Coronary artery (tissue), 2 donors: ENCODE measurements at regions not wholly inside any gene's neighbourhood (a gene's known extent, or its start where the extent isn't known, plus 50 kb on each side); places are given as distances from the start of the nearest gene placed in this dataset.

Experiments
- DNase-seq: peaks from one replicate; pipeline ENCODE4 v3.0.0-alpha.2; 2017; ENCODE audit warnings: low spot score
- H3K27ac ChIP-seq, 2 donors: fragments of 200-600 bp; sonication (generic); one replicate each; pipeline ENCODE4 v1.5.1; 2016 to 2019
- H3K4me3 ChIP-seq: fragments of 200-600 bp; sonication (generic); 2 replicates; pipeline ENCODE4 v1.5.1; 2016; ENCODE audit warnings: mild to moderate bottlenecking, moderate library complexity
- TF ChIP-seq, protein P1 (sequence below): fragments of 200-600 bp; sonication (generic); IDR thresholded peaks from one replicate; pipeline ENCODE4 v1.5.1; 2019; ENCODE audit warnings: antibody characterized with exemption

- H3K27ac ChIP-seq, result no peak overlapping the region
- no peak for DNase-seq
- TF ChIP-seq, protein P1, sequence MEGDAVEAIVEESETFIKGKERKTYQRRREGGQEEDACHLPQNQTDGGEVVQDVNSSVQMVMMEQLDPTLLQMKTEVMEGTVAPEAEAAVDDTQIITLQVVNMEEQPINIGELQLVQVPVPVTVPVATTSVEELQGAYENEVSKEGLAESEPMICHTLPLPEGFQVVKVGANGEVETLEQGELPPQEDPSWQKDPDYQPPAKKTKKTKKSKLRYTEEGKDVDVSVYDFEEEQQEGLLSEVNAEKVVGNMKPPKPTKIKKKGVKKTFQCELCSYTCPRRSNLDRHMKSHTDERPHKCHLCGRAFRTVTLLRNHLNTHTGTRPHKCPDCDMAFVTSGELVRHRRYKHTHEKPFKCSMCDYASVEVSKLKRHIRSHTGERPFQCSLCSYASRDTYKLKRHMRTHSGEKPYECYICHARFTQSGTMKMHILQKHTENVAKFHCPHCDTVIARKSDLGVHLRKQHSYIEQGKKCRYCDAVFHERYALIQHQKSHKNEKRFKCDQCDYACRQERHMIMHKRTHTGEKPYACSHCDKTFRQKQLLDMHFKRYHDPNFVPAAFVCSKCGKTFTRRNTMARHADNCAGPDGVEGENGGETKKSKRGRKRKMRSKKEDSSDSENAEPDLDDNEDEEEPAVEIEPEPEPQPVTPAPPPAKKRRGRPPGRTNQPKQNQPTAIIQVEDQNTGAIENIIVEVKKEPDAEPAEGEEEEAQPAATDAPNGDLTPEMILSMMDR, result no peak
- H3K4me3 ChIP-seq, result no peak overlapping the region
Observed at GRCh38 chr20:21024420-21024819, 81.7 kb downstream of the LINC00237 start.

- TF ChIP-seq, protein P1, result no peak
- H3K4me3 ChIP-seq, result no peak overlapping the region
- no peak for DNase-seq
- no peak overlapping the region for H3K27ac ChIP-seq
Observed at GRCh38 chr20:21022925-21023324, 83.2 kb downstream of the LINC00237 start.

GRCh38 chr20:21021472-21021790 lies 84.7 kb downstream of the LINC00237 start:
- H3K4me3 ChIP-seq, result no peak overlapping the region
- TF ChIP-seq, protein P1, result no peak
- H3K27ac ChIP-seq, result no peak overlapping the region
- no peak for DNase-seq

- DNase-seq, result no peak
- TF ChIP-seq, protein P1, result no peak
- peak overlapping the region; percentile 45 for H3K4me3 ChIP-seq
Observed at GRCh38 chr20:21020659-21021471, 85.3 kb downstream of the LINC00237 start.

DNA sequence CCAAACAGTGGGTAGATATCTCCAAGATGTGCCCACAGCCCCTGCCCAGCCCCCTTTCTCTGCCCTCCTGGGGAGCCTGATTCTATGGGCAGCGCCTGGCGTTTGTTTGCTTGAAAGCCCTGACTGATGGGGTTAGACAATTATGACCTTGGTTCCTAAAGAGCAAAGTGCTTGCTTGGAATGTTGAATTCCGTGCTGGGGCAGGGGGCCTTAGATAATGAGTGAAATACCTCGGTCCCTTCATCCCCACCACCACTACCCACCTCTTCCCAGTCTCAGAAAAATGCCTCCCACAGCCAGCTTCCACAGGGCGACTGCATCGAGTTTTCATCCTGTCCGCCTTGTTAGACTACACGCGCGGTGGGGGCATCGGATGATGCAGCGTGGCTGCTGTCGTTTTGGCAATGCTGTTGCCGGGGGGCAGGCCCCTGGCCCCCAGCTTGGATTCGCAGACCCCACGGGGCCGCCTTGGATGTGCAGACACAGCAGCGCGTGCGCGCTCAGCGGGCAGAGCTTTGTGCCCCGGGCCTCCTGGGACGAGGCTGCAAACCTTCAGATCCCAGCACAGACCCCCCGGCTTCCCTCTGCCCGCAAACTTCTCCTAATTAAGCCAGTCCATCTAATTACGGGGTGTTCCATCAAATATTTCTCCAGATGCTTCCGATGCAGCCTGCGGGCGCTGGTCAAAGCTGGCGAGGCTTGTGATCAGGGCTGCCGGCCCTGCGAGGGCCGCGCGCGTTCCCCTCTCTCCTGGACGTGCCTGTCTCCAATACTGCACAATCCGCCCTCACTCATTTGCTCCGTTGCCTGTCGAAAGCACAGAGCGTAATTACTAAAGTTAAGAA lies 86.1 kb downstream of the LINC00237 start:
- Histone ChIP-seq H3K27ac (no peak overlapping the region), H3K4me3 (peak overlapping the region; percentile 45)
- TF ChIP-seq, protein P1, result no peak
- DNase-seq, result no peak

More at GRCh38 chr20:21020659-21021471, 85.3 kb downstream of the LINC00237 start:
- no peak overlapping the region for H3K27ac ChIP-seq

DNA sequence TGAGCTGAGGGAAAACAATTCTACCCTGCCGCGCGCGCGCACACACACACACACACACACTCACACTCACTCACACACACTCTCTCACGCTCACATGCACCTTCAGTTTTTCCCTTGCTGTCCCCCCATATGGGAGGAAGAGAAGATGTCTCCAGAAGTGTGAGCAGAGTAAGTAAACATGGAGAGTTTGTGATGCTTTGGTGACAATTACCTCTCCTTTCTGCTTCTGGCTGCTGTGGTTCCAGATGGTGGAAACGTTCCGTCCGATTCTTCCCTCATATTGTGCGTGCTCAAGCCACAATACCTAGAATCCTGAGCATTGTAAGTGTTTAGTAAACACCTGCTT lies 86.7 kb downstream of the LINC00237 start:
- TF ChIP-seq, protein P1, result no peak
- H3K27ac ChIP-seq, result no peak overlapping the region
- no peak overlapping the region for H3K4me3 ChIP-seq
- DNase-seq, result no peak
